Body of pancreas (tissue), 4 donors: ENCODE measurements at regions not wholly inside any gene's neighbourhood (a gene's known extent, or its start where the extent isn't known, plus 50 kb on each side); places are given as distances from the start of the nearest gene placed in this dataset.
"Not testable (repeated sequence)": the region's sequence is repeated elsewhere in the genome, so short reads cannot be mapped to it uniquely, and the experiment has no call there.

ENCODE experiments used
- ATAC-seq: fragments of 150-250 bp; one replicate; pipeline ENCODE4 v1.9.1; 2016
- DNase-seq, 4 donors: peaks; one replicate each; pipeline ENCODE4 v3.0.0-alpha.2; 2019
- H3K27ac ChIP-seq, 4 donors: fragments of 200-600 bp; sonication (generic); 1 replicate in 3 of 4; 2 replicates in 1 of 4; pipeline versions ENCODE4 v1.5.1 to v1.6.1; 2016 to 2019; ENCODE audit warnings: mild to moderate bottlenecking in 1 of 4, mixed read lengths in 1 of 4, moderate library complexity in 1 of 4
- H3K27me3 ChIP-seq, 2 donors: fragments of 200-600 bp; sonication (generic); one replicate each; pipeline ENCODE4 v1.6.0; 2016; ENCODE audit warnings: mild to moderate bottlenecking in 1 of 2
- H3K36me3 ChIP-seq, 2 donors: fragments of 200-600 bp; sonication (generic); replicated peaks in 1 of 2; 2 replicates each; pipeline ENCODE4 v1.5.1; 2016; ENCODE audit warnings: low read depth in 2 of 2; ENCODE audit not compliant: insufficient read depth in 1 of 2
- H3K4me1 ChIP-seq: fragments of 200-600 bp; sonication (generic); one replicate; pipeline ENCODE4 v1.6.0; 2016
- H3K4me3 ChIP-seq, 2 donors: fragments of 200-600 bp; sonication (generic); 1 replicate in 1 of 2; 2 replicates in 1 of 2; pipeline ENCODE4 v1.5.1; 2016 to 2019
- H3K9me3 ChIP-seq, 3 donors: fragments of 200-600 bp; sonication (generic); 1 replicate in 2 of 3; 2 replicates in 1 of 3; pipeline ENCODE4 v1.5.1; 2016
- POLR2A ChIP-seq, 3 donors: fragments of 450-650 bp; IDR thresholded peaks; one replicate each; pipeline ENCODE4 v1.6.1; 2016; ENCODE audit warnings: antibody characterized with exemption in 3 of 3, mild to moderate bottlenecking in 2 of 3
- WGBS, 2 donors: methylation state at CpG; one replicate each; pipeline ENCODE4 v1.1.5; 2017; 5-methylcytosine and 5-hydroxymethylcytosine counted together
- intact Hi-C: fragments of 100-400 bp; cut with DNase I; formaldehyde crosslinking; loops from one replicate; pipeline ENCODE4 v1.15.1; 2023
- TF ChIP-seq, protein P1 (sequence below), 7 experiments: fragments of 450-650 bp in 4 of 7; fragments of 200-600 bp in 3 of 7; sonication (generic) in 3 of 7; IDR thresholded peaks; one replicate each; pipeline ENCODE4 v1.5.1; 2016 to 2019; ENCODE audit warnings: antibody characterized with exemption in 7 of 7

DNA sequence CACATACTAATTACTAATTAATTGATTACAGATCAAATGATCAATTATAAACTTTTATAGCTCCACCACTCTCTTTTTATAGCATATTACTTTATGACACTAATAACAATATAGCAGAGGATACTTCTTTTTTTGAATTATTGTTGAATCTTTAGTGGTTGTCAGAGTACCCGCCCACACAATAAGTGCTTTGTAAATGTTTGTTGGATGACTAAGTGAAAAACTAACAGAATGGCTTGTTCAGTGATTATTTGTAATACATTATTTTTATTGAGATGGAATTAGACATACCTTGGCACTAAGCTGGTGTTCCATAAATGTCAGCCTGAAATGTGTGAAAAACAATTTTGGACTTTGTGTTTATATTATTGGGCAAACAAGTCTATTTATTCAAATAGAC, 670.5 kb upstream of the ATXN7L3B start:
- no peak for DNase-seq
- H3K36me3 ChIP-seq: no peaks in the 10 kb centered on the region
- no peak for TF ChIP-seq POLR2A (IDR thresholded peaks at IDR 0.05)
- TF ChIP-seq, protein P1, sequence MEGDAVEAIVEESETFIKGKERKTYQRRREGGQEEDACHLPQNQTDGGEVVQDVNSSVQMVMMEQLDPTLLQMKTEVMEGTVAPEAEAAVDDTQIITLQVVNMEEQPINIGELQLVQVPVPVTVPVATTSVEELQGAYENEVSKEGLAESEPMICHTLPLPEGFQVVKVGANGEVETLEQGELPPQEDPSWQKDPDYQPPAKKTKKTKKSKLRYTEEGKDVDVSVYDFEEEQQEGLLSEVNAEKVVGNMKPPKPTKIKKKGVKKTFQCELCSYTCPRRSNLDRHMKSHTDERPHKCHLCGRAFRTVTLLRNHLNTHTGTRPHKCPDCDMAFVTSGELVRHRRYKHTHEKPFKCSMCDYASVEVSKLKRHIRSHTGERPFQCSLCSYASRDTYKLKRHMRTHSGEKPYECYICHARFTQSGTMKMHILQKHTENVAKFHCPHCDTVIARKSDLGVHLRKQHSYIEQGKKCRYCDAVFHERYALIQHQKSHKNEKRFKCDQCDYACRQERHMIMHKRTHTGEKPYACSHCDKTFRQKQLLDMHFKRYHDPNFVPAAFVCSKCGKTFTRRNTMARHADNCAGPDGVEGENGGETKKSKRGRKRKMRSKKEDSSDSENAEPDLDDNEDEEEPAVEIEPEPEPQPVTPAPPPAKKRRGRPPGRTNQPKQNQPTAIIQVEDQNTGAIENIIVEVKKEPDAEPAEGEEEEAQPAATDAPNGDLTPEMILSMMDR (IDR thresholded peaks at IDR 0.05): no peak
- H3K27me3 ChIP-seq: no peaks in the 10 kb centered on the region
- WGBS, 2 donors: 70 to 74% methylated on average over 1 of the region's 1 CpG
- H3K4me3 ChIP-seq: no peak overlapping the region
- intact Hi-C loops: no loop called here
- no peaks in the 10 kb centered on the region for H3K9me3 ChIP-seq
- no peak overlapping the region for H3K27ac ChIP-seq
- H3K4me1 ChIP-seq: no peaks in the 10 kb centered on the region
- ATAC-seq: no peak

DNA sequence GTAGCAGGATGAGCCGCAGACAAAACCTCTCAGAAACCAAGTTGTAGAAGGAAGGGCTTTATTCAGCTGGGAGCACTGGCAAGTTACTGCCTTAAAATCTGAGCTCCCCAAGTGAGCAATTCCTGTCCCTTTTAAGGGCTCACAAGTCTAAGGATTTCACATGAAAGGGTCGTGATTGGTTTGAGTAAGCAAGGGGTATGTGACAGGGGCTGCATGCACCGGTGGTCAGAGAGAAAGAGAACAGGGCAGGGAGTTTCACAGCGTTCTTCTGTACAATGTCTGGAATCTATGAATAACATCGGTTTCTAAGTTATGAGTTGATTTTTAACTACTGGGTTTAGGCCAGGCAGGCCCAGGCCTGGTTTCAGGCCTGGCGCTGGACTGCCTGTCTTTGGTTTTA, 660.3 kb upstream of the ATXN7L3B start:
- H3K4me3 ChIP-seq, DNase-seq, H3K36me3 ChIP-seq, H3K9me3 ChIP-seq, H3K4me1 ChIP-seq, H3K27me3 ChIP-seq, ATAC-seq, intact Hi-C loops, H3K27ac ChIP-seq: not testable (repeated sequence)
- 73 to 77% methylated on average over 6 of the region's 6 CpGs for WGBS, 2 donors

DNA sequence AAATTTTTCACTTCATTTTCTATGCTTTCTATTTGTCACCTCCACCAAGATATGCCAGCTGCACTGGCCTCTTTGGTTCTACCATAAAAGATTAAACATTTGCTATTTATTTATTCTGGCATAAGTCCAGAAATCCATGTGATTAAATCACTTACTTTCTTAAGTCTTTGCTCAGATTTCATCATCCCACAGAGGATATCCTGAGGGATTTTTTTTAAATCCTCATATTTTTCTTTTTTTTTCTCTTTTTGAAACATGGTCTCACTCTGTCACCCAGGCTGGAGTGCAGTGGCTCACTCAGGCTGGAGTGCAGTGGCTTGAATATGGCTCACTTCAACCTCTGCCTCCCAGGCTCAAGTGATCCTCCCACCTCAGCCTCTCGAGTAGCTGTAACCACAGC, 645.4 kb upstream of the ATXN7L3B start:
- DNase-seq (no peak), ATAC-seq (no peak)
- Histone ChIP-seq H3K9me3 (no peaks in the 10 kb centered on the region), H3K4me3 (no peak overlapping the region), H3K36me3 (no peaks in the 10 kb centered on the region), H3K27me3 (no peaks in the 10 kb centered on the region), H3K27ac (no peak overlapping the region), H3K4me1 (peaks cover 7% of the 10 kb centered on the region)
- WGBS, 2 donors: 41 to 69% methylated on average over 1 of the region's 1 CpG
- no peak for TF ChIP-seq POLR2A (IDR thresholded peaks at IDR 0.05)
- TF ChIP-seq, protein P1 (IDR thresholded peaks at IDR 0.05): no peak
- intact Hi-C loops: no loop called here

DNA sequence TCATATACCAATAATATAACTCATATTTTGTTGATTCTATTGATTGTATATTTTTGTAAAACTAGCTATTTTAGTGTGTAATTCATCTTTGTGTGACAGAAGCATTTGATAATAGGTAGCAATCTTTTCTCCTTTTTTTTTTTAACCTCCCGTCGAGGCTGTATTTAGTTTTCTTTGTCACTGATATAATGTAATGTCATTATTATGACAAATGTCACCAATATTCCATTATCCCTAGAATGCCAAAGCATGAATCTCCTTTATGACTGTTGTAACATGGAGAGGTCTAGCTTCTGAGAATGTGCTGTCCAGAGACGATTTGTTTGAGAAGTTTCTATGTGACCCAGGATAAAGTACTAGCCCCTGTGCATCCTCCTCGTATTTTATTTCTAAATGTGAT, 639.0 kb upstream of the ATXN7L3B start:
- no peak for DNase-seq
- H3K27me3 ChIP-seq: no peaks in the 10 kb centered on the region
- no peak overlapping the region for H3K4me3 ChIP-seq
- no peaks in the 10 kb centered on the region for H3K4me1 ChIP-seq
- WGBS, 2 donors: 48 to 55% methylated on average over 4 of the region's 4 CpGs
- intact Hi-C loops: no loop called here
- no peaks in the 10 kb centered on the region for H3K9me3 ChIP-seq
- TF ChIP-seq, protein P1 (IDR thresholded peaks at IDR 0.05): no peak
- no peak for TF ChIP-seq POLR2A (IDR thresholded peaks at IDR 0.05)
- no peak overlapping the region for H3K27ac ChIP-seq
- no peaks in the 10 kb centered on the region for H3K36me3 ChIP-seq
- no peak for ATAC-seq

DNA sequence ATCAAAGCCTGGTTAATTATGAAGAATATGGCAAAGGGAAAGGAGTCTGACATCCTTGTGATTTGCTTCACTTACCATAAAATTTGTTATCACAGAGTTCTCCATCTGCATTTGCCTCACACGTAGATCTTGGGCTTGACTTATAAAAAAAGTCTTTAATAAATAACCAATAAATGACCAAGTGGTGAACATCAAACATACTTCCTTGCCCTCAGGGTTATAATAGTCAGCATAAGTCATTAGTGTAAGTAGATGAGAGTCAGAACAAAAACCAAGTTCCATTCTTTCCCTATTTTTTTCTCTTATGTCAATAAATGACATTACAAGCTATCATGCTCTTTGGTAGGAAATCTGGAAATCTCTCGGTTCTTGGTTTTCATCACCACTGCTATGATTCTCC, 635.4 kb upstream of the ATXN7L3B start:
- no peak for TF ChIP-seq POLR2A (IDR thresholded peaks at IDR 0.05)
- TF ChIP-seq, protein P1 (IDR thresholded peaks at IDR 0.05): no peak
- DNase-seq (no peak), ATAC-seq (no peak)
- Histone ChIP-seq H3K4me1 (no peaks in the 10 kb centered on the region), H3K27me3 (no peaks in the 10 kb centered on the region), H3K9me3 (no peaks in the 10 kb centered on the region), H3K36me3 (no peaks in the 10 kb centered on the region), H3K27ac (no peak overlapping the region), H3K4me3 (no peak overlapping the region)
- 46 to 48% methylated on average over 2 of the region's 2 CpGs for WGBS, 2 donors
- intact Hi-C loops: no loop called here
